Endothelial cell of umbilical vein (primary cell): ENCODE measurements at regions not wholly inside any gene's neighbourhood (a gene's known extent, or its start where the extent isn't known, plus 50 kb on each side); places are given as distances from the start of the nearest gene placed in this dataset.

Experiments used
- EZH2 ChIP-seq: IDR thresholded peaks from 2 replicates; pipeline ENCODE4 v1.6.1; 2012; ENCODE audit warnings: borderline replicate concordance, low read depth, mild to moderate bottlenecking, moderate library complexity, low read length, inconsistent platforms; ENCODE audit not compliant: severe bottlenecking
- JUN ChIP-seq: IDR thresholded peaks from 2 replicates; pipeline ENCODE4 v1.6.1; 2011; ENCODE audit warnings: borderline replicate concordance, low read depth; ENCODE audit not compliant: insufficient read length, insufficient read depth
- MAX ChIP-seq: IDR thresholded peaks from 2 replicates; pipeline ENCODE4 v1.6.1; 2011; ENCODE audit not compliant: insufficient read depth, insufficient read length
- MYC ChIP-seq: IDR thresholded peaks from one replicate; pipeline ENCODE4 v1.6.1; 2011; ENCODE audit warnings: mild to moderate bottlenecking, low read depth, low read length
- POLR2A ChIP-seq: IDR thresholded peaks from 2 replicates; pipeline ENCODE4 v1.6.1; 2012; ENCODE audit warnings: low read depth, mild to moderate bottlenecking, control low read depth, low read length
- POLR2AphosphoS5 ChIP-seq: IDR thresholded peaks from 2 replicates; pipeline ENCODE4 v1.6.1; 2012; ENCODE audit warnings: low read depth, mild to moderate bottlenecking, control low read depth, low read length, moderate library complexity; ENCODE audit not compliant: insufficient read depth
- TF ChIP-seq, protein P1 (sequence below), 2 donors: IDR thresholded peaks; 1 replicate in 1 of 2; 2 replicates in 1 of 2; pipeline ENCODE4 v1.5.1; 2011; ENCODE audit warnings: low read length in 2 of 2, mild to moderate bottlenecking in 2 of 2, moderate library complexity in 2 of 2, control low read depth in 1 of 2, inconsistent platforms in 1 of 2, low read depth in 1 of 2; ENCODE audit not compliant: insufficient read depth in 1 of 2; ENCODE audit errors: extremely low read depth in 1 of 2

- TF ChIP-seq, protein P1, sequence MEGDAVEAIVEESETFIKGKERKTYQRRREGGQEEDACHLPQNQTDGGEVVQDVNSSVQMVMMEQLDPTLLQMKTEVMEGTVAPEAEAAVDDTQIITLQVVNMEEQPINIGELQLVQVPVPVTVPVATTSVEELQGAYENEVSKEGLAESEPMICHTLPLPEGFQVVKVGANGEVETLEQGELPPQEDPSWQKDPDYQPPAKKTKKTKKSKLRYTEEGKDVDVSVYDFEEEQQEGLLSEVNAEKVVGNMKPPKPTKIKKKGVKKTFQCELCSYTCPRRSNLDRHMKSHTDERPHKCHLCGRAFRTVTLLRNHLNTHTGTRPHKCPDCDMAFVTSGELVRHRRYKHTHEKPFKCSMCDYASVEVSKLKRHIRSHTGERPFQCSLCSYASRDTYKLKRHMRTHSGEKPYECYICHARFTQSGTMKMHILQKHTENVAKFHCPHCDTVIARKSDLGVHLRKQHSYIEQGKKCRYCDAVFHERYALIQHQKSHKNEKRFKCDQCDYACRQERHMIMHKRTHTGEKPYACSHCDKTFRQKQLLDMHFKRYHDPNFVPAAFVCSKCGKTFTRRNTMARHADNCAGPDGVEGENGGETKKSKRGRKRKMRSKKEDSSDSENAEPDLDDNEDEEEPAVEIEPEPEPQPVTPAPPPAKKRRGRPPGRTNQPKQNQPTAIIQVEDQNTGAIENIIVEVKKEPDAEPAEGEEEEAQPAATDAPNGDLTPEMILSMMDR (IDR thresholded peaks at IDR 0.05; ENCODE audit: extremely low read depth in 1 of 2, insufficient read depth in 1 of 2, low read depth in 1 of 2, low read length in 2 of 2), result no peak
- TF ChIP-seq MYC (no peak), POLR2A (no peak), POLR2AphosphoS5 (no peak), EZH2 (no peak), MAX (no peak), JUN (no peak)
Observed at GRCh38 chrY:11044234-11044883, 1516.7 kb downstream of the TSPY10 start.
